ENCODE measurements at regions not wholly inside any gene's neighbourhood (a gene's known extent, or its start where the extent isn't known, plus 50 kb on each side); places are given as distances from the start of the nearest gene placed in this dataset.

GRCh38 chr4:106801386-106801785 lies 234.7 kb downstream of the DKK2 start:
- no peak for TF ChIP-seq CTCF (IDR thresholded peaks at IDR 0.05)

GRCh38 chr4:106796876-106797275 lies 239.2 kb downstream of the DKK2 start:
- no peak for TF ChIP-seq CTCF (IDR thresholded peaks at IDR 0.05)

GRCh38 chr4:106795326-106795725 lies 240.8 kb downstream of the DKK2 start:
- TF ChIP-seq CTCF (IDR thresholded peaks at IDR 0.05), result no peak

- no peak for TF ChIP-seq CTCF (IDR thresholded peaks at IDR 0.05)
Measured at GRCh38 chr4:106793933-106794332, 242.2 kb downstream of the DKK2 start.

DNA sequence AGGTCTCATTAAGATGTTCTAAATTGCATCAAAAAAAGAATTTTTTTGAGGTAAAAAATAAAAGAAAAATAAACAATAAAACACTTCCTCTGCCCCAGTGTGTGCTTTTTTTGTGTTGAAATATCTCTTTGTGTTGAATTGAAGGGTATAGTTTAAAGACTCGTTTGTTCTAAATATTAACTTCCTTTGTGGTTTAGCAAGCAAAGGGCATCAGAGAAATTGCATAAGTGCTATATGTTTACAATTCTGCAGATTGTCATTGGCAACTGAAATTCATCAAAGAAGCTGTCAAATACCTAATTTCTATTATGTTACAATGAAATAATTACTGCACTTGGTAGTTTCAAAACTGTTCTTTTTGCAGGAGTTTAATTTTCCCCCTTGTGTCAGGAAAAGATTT lies 260.5 kb downstream of the DKK2 start:
- TF ChIP-seq CTCF (IDR thresholded peaks at IDR 0.05), result no peak

DNA sequence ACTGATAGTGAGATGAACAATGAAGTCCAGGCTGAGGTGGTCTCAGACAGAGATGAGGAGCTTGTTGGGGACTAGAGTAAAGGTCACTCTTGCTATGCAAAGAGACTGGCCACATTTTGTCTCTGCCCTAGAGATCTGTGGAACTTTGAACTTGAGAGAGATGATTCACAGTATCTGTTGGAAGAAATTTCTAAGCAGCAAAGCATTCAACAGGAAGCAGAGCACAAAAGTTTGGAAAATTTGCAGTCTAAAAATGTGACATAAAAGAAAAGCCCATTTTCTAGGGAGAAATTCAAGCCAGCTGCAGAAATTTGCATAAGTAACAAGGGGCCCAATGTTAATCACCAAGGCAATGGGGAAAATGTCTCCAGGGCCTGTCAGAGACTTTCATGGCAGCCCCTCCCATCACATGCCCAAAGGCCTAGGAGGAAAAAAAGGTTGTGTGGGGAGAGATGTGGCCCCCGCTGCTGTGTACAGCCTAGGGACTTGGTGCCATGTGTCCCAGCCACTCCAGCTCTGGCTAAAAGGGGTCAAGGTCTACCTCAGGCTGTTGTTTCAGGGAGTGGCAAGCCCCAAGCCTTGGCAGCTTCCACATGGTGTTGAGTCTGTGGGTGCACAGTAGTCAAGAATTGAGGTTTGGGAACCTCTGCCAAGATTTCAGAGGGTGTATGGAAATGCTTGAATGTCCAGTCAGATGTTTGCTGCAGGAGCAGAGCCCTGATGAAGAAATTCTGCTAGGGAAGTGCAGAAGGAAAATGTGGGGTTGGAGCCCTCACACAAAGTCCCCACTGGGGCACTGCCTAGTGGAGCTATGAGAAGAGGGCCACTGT lies 262.8 kb downstream of the DKK2 start:
- no peak for TF ChIP-seq CTCF (IDR thresholded peaks at IDR 0.05)

- TF ChIP-seq CTCF (IDR thresholded peaks at IDR 0.05), result no peak
Measured at GRCh38 chr4:106767991-106768390, 268.1 kb downstream of the DKK2 start.

GRCh38 chr4:106766519-106766918 lies 269.6 kb downstream of the DKK2 start:
- TF ChIP-seq CTCF (IDR thresholded peaks at IDR 0.05), result no peak

All from LNCAP (cell line).